PC-3 (cell line): ENCODE measurements at regions not wholly inside any gene's neighbourhood (a gene's known extent, or its start where the extent isn't known, plus 50 kb on each side); places are given as distances from the start of the nearest gene placed in this dataset.
"Not testable (repeated sequence)": the region's sequence is repeated elsewhere in the genome, so short reads cannot be mapped to it uniquely, and the experiment has no call there.

ENCODE experiments used
- CTCF ChIP-seq: fragments of 300-600 bp; sonication (generic); conservative IDR thresholded peaks from 2 replicates; pipeline ENCODE4 v1.5.1; 2017; ENCODE audit warnings: antibody characterized with exemption, low read depth, mild to moderate bottlenecking, low read length
- EZH2 ChIP-seq: fragments of 300-600 bp; sonication (generic); IDR thresholded peaks from one replicate; pipeline ENCODE4 v1.6.1; 2017; ENCODE audit warnings: antibody characterized with exemption, mild to moderate bottlenecking, low read length; ENCODE audit not compliant: unreplicated experiment
- EZH2phosphoT487 ChIP-seq: fragments of 300-600 bp; sonication (generic); IDR thresholded peaks from 2 replicates; pipeline ENCODE4 v1.6.1; 2018; ENCODE audit warnings: mild to moderate bottlenecking, antibody characterized with exemption, low read length, borderline replicate concordance

- not testable (repeated sequence) for TF ChIP-seq CTCF, EZH2phosphoT487, EZH2
Observed at GRCh38 chr6:14521861-14522260, 404.3 kb downstream of the CD83 start.
